ENCODE measurements at regions not wholly inside any gene's neighbourhood (a gene's known extent, or its start where the extent isn't known, plus 50 kb on each side); places are given as distances from the start of the nearest gene placed in this dataset.
"Not testable (repeated sequence)": the region's sequence is repeated elsewhere in the genome, so short reads cannot be mapped to it uniquely, and the experiment has no call there.

DNA sequence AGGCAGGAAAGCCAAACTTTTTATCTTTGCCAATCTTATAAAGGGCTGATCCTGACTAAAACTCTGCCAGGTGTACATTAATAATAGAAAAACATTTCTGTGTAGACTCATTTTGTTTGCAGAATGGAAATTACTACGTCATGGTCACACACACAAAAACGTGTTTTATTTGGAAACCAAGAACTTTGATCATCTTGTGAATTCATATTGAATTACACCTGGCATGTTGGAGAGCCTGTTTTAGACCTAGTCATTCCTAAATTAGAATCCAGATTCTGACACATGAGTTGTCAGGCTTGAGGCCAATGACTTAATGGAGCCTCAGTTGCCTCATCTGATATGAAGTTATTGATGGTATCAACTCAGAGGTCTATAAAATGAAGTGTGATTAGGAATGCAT lies 235.6 kb upstream of the TENM4 start:
- no peak for DNase-seq

DNA sequence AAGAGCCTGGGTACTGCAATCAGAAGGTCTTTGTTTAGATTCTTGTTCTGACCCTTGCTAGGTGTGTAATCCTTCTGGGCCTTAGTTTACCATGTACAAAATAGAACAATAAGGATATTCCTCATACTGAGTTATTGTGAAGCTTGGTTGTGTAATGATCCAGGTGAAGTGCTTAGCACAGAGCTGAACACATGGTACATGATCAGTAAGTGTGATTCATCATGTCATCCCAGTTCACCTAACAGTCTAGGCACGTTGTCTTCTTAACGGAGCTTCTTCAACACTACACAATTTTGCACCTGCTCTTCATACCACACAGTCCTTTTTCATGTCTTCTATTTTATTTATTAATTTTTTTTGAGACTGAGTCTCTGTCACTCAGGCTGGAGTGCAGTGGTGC lies 234.3 kb upstream of the TENM4 start:
- no peak for DNase-seq

DNA sequence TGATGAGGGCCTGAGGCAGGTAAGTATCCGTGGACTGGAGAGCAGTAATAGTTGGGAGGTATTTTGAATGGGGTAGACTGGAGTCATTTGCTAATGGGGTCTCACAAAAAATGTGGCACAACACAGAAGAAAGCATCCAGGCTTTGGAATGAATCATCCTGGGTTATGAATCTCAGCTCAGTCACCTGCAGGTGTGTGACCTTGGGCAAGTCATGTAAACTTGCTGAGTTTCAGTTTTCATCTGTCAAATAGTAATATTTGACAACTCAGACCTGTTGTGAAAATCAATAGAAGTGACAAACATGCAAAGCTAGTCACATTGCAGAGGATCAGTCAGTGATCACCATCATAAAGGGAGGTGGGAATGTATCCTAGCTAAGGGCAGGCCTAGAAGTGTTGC lies 232.0 kb upstream of the TENM4 start:
- DNase-seq, result no peak

DNA sequence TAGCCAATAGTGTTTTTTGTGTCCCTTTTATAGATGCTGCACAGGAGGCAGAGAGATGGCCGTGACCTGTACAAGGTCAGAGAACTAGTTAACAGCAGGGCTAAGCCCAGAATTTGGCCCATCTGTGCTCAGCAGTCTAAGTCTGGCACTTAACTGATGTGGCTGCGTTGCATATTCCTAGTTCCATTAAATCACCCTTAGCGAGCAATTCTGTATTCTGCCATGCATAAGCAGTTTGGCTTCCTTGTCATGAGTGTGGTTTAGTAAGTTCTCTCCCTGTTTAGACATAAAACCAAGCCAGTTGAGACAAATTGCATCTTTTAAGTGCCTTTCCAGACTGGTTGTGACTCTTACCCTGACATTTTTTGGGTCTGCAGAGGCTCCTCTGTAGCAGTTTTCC lies 230.6 kb upstream of the TENM4 start:
- DNase-seq, result no peak

DNA sequence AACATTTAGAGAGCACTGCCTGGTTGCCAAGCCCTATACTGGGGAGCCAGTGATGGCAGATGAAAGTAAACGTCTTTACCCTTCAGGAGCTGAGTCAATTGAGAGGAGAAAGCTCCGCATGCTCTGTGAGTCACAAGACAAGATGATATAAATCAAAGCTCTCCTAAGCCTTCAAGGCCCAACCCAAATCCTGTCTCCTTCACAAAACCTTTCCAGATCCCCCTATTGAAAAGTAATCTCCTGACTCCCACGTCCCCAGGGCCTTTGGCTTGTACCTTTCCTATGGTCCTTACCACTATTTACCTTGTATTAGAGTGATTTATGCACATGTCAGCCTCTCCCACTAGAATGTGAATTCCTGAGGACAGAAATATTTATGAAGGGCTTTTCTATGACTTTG lies 230.1 kb upstream of the TENM4 start:
- DNase-seq, result peak; percentile 22

DNA sequence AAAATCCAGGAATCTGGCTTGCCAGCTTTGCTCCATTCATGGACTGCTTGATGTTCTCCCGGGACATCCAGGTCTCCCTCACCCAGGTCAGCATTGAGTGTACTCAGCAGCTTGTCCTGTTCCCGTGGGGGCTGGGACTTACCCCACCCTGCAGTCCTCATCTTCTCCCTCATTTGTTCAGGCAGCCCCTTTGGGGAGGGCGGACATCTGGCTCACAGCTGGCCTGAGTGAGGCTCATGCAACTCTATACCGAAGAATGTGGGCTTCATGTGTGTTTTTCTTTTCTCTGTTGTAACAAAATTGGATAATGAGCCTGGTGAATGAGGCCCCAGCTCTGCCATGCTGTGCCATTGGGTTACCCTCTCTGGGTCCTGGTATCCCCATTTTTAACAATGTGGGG lies 227.7 kb upstream of the TENM4 start:
- DNase-seq, result peak; percentile 13

DNA sequence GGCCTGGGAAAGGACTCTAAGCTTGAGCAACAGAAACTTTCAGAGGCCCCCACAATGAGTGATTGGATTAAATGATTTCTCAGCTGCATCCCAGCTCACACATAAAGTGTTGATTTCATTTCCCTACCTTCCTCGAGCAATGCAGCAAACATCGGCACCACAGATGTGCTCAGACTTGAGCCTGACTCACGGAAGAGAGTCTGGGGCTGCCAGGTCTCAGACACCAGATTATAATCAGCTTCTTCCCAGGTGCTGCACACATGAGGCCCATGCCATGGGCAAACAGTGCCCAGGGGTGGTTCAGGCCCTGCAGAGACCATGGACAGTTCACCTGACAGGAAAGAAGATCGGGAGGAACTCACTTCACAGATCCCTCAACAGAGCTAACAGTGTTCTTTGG lies 226.6 kb upstream of the TENM4 start:
- DNase-seq, result no peak

DNA sequence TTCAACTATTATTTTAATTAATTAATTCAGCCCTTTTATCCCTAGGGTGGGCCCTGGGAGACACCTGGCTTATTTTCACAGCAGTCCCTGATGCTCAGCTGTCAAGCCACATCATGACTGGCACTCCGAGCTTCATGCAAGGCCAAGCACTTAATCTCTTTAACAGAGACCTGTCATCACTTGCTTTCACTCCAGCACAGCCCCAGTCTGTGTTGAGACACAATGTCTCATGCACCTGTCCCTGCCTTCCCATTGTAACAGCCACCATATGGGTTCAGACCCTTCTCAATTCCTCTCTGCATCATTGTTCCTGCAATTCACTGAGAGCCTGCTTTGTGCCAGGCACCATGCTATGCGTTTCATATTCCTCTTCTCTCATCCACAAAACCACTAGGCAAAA lies 222.2 kb upstream of the TENM4 start:
- no peak for DNase-seq

DNA sequence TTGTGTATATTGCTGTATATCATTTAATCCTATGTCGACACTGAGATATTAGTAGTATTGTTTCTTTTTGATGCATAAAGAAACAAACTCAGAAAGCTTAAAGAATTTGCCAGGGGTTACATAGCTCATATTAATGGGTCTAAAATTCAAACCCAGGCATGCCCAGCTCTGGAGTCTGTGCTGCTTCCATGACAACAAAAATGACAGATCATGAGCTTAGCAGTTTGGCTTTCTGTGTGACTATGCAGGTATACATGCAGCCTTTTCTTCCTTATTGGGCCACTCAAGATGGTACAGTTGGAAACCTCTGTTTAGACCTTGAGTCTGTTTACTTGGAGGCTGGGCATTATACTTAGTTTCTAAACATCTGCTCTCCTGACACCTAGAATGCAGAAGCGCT lies 220.5 kb upstream of the TENM4 start:
- DNase-seq, result no peak

DNA sequence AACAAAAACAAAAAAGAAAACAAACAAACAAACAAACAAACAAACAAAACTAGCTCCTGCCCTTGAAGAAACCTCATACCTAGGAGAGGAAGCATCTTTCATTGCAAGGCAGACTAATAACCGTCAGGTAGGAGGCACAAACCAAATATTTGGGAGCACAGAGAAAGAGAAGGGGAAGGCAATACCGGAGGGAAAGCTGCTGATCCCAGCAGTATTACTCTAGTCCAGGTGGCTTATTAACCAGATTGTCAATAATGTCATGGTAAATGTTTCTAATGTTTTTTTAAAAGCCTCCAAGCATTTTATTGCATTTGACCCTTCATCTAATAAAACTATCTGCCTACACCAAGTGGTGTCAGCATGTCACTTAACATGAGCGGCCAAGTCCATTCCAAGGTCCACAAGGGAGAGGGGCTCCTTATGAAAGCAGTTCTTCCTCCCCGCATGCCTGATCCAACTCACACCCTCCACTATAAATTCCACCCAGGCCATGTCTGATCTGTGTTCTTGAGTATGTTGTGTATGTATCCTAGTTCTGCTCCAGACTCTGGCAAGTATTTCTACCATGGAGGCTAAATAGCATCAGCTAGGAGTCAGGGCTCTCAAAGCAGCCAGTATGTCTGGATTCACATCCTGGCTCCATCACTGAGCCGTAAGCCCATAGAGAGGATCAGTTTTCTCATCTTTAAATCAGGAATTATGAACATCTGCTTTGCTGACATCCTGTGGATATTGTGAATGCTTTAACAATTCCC lies 208.1 kb upstream of the TENM4 start:
- DNase-seq, result no peak

DNA sequence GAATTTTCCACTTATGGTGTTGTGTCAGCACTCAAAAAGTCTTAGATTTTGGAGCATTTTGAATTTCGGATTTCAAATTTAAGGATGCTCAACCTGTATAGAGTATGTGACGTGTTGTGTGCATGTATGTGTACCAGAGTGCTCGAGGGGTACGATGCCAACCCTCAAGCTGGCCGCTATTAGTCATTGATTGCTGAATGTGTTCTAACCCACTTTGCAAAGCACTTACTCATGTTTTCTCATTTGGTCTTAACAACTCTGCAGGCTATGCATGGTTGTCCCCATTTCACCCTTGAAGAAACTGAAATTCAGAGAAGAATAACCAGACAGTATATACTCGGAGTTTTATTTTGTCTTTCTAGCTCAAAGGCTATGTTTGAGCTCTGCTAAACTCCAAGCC lies 196.4 kb upstream of the TENM4 start:
- DNase-seq, result no peak

DNA sequence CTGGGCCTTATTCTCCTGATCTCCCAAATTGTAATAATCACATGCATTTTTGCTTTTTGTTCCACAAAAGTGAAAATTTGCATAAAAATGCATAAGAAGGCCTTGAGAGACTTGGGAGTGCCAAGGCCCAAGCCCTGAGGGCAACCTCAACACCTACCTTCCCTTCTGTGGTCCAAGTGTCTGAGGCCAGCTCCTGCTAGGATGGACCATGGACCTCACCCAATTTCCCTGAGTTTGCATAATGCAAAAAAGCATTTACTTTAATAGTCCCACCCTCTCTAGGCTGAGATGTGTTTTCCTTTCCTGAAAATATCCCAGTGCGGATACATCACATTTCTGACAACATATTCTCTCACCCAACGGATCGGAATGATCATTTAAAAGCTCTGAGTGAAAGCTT lies 194.1 kb upstream of the TENM4 start:
- DNase-seq, result no peak

DNA sequence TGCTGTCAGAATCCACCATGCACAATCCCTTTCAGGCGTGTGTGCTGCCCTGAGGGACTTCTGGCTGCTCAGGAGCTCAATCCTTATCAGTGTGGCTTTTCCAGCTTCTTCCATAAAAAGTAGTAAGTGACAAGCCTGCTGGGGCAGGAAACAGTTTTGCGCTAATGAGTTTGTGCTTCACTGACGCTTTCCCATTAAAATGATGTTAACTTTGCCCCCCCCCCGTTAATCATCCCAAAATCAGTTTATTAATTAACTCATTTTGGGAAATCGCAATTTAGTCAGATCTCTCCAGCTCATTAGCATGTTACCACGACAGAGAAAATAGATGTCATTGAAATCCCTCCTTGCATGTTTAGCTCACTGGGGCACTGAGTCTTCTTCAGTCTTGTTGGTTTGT lies 186.5 kb upstream of the TENM4 start:
- DNase-seq, result no peak

DNA sequence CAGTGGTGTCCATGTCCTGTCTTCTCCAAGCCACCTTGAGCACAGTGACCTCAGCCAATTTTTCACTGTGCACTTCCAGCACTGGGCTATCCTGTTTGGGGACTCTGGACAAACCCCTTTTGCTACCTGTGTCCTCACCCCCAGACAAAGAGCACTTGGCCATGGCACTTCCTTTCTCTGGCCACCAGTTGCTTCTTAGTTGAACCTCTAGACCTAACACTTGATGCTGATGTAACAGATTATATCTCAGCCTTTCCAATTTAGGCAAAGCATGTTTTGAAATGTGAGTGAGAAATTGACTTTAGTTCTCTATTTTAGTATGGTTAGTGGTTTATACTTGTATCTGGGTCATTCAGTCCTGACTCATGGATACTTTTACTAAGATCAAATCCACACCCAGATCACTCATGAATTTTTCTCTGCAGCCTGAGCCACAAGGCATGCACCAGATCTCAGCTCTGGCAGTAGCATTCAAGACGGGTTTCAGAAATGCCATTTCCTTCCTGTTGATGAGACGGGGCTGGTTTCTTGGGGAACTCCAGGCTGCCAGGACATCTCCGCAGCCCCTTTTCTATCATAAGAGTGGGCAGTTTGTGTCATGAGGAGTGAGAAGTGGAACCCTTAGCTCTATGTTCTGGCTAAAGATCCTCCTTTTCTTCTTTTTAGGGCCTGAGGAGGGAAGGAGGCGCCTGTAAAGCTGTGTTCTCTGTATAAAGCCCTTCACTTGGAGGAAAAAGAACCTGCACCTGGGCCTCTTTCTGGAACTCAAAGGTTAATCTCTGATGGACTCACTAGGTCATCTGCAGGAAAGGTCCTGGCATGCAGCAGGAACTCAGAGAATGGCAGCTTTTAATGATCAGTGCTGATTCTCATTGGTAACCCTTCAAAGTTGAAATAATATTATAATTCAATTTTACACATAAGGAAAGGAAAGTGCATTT lies 185.6 kb upstream of the TENM4 start:
- DNase-seq, result peak; percentile 44

DNA sequence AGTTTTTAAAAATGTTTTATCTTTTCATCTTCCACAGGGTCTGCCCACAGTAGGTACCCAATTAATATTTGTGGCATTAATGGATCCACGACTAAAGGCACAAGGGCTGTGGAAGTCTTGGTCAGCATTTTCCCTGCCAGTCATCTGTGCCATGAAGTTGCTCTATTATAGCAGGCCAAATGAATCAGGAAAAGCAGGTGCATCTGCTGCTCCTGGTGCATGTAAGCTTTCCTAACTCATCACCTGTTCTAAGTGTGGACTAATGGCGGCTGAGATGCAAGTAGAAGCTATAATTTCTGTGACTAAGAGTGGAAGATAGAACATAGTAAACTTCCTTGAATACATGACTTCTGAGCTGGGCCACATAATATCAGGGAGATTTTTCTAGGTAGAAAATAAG lies 182.5 kb upstream of the TENM4 start:
- no peak for DNase-seq

DNA sequence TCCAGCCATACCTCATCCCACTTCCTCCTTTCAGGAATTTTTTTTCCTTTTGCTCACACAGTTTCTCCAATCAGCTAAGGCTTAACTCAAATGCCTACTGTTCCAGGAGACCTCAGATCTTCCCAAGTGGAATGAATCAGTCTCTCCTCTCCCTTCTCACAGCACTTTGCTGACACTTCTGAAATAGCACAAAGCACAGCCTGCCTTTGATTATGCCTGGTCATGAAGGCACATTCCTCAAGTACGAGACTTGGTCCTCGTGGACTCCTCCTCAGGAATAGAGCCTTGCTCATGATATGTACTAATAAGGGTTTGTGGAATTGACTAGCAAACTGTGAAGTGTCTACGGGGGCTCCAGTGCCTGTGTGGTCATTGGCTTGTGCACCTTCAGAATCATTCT lies 176.7 kb upstream of the TENM4 start:
- peak; percentile 35 for DNase-seq

DNA sequence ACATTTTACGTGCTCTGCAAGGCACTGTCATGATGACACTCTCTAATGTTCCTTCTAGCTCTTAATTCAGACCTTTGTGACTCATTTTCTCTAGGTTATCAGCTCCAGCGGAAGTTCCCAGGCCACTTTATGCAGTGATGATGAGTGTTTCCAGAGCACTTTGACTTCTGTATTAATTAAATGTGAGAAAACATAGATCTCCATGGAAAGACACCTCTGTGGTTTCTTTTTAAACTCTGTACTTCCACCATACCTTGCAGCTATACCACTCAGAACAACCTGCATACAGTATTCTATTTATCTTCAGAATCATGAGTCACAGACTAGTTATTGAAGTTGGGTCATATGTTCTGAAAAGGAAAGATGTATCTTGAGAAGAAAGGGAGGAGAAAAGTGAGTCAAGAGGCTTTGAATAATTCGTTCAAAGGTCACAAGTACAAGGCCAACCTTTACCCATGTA lies 175.6 kb upstream of the TENM4 start:
- DNase-seq, result no peak

DNA sequence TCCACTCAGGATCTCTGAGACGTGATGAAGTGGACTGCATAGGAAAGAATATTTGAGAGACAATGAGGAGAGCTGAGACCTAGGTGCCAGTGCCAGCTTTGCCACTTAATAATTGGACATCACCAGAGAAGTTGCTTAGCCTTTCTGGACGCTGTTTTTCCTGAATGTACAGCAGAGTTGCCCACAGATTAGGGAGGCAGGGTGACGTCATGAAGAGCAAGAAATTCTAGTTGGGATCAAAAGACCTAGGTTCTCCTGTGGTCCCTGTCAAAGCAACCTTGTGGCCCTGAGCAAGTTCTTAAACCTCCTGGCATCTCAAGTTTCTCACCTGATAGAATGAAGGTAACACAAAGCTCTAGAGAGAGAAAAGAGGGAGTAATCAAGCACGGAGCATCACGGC lies 174.6 kb upstream of the TENM4 start:
- DNase-seq, result no peak

DNA sequence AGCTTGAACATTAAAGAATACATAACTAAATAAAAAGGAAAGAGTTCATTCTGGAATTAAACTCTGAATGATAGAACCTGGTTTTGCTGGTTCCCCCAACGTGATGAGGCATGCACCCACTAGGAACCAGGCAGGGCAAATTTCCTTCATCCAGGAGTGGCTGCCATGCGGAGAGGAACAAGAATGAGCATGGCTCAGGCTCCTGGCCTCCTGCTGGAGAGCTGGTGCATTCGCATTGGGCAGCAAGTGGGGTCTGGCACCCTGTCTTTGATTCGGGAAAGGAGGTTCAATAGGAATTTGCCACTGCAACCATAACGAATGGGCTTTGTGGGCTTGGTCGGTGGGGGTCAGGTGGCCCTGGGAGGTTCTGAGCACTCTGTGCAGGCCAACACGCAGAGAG lies 169.8 kb upstream of the TENM4 start:
- DNase-seq, result no peak

DNA sequence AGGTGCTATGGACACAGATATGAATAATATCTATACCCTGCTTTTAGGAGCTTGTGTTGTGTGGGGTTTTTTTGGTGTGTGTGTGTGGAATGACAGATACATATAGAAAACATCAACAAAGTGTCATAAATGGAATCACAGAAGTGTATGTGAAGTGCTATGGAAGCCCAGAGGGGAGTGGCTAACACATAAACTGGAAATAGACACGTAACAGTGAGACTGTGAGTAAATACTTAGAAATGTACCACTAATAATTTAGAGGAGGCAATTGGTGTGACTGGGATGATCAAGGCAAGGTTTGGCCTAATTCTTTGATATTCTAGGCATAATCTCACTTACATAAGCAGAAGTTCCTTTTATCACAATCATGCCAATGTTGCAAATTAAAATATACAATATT lies 169.3 kb upstream of the TENM4 start:
- no peak for DNase-seq

DNA sequence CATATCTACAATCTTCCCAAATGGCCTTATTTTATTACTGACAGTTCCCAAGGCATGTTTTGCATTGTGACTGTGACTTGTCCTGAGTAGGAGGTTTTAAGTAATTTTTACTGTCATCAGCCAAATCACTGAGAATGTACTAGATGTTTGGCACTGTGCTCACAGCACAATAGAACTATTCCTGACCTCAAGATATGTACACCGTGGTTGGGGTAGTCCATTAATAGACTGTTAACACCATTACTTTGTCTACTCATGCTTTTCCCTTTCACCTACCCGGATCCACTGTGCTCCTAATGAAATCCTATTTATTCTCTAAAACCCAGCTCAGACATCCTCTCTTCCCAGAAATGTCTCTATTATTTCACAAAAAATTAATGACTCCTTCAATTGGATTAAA lies 168.7 kb upstream of the TENM4 start:
- no peak for DNase-seq

DNA sequence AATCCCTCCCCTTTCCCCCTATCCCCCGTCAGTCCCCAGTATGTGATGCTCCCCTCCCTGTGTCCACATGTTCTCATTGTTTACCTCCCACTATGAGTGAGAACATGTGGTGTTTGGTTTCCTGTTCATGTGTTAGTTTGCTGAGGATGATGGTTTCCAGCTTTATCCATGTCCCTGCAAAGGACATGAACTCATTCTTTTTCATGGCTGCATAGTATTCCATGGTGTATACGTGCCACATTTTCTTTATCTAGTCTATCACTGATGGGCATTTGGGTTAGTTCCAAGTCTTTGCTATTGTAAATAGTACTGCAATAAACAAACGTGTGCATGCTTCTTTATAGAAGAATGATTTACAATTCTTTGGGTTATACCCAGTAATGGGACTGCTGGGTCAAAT lies 165.6 kb upstream of the TENM4 start:
- DNase-seq, result not testable (repeated sequence)

DNA sequence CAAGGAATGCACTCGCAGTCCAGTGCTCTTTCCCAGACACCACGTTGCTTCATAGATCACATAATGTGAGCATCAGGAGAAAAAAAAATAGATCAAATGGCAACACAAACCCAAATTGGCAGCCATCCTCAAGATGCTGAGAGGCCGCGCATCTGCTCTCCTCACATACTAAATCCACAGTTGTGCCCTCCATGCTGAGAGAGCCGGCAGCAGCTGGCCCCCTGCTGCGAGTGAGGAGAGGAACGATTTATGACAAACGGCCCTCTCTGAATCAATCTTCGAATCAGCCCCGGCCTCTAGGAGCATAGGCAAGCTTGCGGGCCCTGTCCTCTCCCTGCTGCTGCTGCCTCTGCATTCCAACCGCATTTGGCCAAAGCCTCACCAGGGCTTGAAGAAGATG lies 159.9 kb upstream of the TENM4 start:
- DNase-seq, result peak; percentile 47

DNA sequence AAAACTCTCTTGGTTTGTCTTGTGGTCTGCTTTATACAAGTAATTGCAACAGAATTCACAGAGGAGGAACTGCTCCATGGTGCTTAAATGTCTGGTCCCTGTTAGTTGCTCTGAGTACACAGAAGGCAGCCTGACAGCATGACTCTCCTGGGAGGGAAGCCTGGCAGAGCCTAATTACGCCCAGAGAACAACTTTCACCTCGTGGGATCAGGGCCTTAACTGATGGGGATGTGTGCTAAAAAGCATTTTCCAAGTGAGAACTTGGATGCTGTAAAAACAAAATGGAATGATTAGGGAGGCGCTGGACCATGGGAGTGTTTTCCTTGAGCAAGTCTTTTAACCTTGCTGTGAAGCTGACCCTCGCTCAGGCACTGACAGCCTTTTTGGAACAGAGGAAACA lies 154.0 kb upstream of the TENM4 start:
- DNase-seq, result no peak
